Coronary artery (tissue), 2 donors: ENCODE measurements at regions not wholly inside any gene's neighbourhood (a gene's known extent, or its start where the extent isn't known, plus 50 kb on each side); places are given as distances from the start of the nearest gene placed in this dataset.

Experiments used
- DNase-seq: peaks from one replicate; pipeline ENCODE4 v3.0.0-alpha.2; 2017; ENCODE audit warnings: low spot score
- H3K27ac ChIP-seq, 2 donors: fragments of 200-600 bp; sonication (generic); one replicate each; pipeline ENCODE4 v1.5.1; 2016 to 2019
- H3K4me3 ChIP-seq: fragments of 200-600 bp; sonication (generic); 2 replicates; pipeline ENCODE4 v1.5.1; 2016; ENCODE audit warnings: mild to moderate bottlenecking, moderate library complexity
- TF ChIP-seq, protein P1 (sequence below): fragments of 200-600 bp; sonication (generic); IDR thresholded peaks from one replicate; pipeline ENCODE4 v1.5.1; 2019; ENCODE audit warnings: antibody characterized with exemption

DNA sequence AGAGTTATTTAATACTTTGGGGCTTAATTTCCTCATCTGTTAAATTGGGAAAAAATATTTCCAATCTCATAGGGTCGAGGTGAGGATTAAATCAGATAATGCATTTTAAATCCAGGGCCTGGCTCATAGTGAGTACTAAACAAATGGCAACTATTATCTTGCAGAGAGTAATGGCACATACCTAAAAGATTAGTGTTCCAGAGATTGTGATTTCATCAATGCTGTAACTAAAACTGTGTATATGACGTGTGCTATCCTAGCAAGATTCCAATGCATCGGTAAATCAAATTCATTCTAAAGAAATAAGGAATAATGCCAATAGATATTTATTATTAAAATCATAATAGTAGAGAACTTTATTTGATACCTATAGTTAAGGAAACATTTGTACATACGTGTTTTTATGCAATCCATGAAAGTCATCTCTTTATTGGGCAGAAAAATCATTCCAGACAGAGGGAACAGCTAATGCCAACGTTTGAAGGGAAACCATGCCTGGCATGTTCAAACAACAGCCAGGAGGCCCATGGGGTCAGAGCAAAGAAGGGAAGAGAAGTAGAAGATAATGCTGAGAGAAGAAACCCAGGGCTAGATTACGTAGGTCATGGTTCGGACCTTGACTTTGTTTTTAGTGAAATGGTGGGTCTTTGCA is 174.8 kb upstream of the AGR3 start:
- Histone ChIP-seq H3K27ac (no peak overlapping the region), H3K4me3 (no peak overlapping the region)
- TF ChIP-seq, protein P1, sequence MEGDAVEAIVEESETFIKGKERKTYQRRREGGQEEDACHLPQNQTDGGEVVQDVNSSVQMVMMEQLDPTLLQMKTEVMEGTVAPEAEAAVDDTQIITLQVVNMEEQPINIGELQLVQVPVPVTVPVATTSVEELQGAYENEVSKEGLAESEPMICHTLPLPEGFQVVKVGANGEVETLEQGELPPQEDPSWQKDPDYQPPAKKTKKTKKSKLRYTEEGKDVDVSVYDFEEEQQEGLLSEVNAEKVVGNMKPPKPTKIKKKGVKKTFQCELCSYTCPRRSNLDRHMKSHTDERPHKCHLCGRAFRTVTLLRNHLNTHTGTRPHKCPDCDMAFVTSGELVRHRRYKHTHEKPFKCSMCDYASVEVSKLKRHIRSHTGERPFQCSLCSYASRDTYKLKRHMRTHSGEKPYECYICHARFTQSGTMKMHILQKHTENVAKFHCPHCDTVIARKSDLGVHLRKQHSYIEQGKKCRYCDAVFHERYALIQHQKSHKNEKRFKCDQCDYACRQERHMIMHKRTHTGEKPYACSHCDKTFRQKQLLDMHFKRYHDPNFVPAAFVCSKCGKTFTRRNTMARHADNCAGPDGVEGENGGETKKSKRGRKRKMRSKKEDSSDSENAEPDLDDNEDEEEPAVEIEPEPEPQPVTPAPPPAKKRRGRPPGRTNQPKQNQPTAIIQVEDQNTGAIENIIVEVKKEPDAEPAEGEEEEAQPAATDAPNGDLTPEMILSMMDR, result no peak
- DNase-seq, result no peak

DNA sequence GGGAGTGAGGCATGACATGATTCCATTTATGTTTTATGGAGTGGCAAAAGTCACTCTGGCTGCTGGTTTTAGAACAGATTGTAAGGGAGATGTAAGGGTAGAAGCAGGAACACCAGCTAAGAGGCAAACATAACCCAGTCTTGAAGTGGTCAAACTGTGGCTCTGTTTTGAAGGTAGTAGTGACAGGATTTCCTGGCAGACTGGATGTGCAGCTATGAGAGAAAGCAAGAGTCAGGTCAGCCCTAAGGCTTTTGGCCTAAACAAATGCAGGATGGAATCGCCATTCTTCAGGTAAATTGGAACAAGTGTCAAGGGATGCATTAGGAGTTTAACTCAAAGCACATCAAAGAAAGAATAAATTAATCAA is 175.3 kb upstream of the AGR3 start:
- no peak overlapping the region for H3K4me3 ChIP-seq
- no peak for DNase-seq
- TF ChIP-seq, protein P1, result no peak
- no peak overlapping the region for H3K27ac ChIP-seq

DNA sequence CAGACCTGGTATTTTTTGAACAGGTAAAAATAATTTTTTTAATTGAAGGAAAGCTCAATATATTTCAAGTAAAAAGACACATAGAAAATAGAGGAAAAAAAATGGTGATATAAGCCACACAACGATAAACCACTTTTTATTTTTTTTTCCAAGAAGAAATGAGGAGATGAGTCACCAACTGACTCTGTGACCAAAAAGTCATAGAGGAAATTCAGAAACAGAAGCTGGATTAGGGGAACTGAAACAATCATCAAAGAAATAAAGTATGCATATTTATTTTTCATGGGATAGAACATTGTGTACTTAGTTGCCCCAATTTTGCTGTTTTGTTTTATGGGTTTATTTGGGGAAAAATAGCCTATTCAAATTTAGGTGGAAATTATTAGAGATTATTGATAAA is 176.8 kb upstream of the AGR3 start:
- Histone ChIP-seq H3K27ac (no peak overlapping the region), H3K4me3 (no peak overlapping the region)
- TF ChIP-seq, protein P1, result no peak
- no peak for DNase-seq

DNA sequence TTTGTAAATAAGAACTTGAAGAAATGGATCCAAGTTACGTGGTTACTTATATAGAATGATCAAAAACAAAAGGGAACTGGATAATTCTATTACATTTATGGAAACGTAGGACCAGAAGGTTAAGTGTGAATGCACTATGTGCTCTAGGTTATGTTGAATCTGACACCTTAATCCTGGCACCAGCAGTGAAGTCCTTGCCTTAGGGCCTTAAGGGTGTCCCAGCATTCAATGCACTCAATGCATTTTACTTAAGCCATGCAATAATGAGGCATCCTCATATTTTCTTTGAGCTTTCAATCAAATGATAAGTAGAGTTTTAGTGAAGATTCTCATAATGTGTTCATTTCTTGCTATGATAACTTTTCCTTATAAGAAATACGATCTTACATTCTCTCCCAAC is 178.3 kb upstream of the AGR3 start:
- no peak for DNase-seq
- TF ChIP-seq, protein P1, result no peak

DNA sequence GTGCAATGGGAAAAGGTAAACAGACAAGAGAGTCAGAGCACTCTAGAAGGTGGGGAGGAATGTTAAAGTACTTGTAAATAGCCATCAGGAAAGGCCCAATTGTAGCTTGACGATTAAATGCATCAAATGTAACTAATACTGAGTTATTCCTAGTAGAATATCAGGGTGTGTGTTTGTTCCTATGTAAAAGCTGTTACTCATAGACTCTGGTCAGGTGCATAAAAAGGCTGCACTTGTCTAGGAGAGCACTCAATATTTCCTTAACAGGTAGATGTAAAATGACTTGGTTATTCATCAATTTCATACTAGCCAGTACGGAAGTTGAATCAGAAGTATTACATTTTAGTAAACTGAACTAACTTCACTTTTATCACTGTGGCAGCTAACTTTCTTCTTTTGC is 179.7 kb upstream of the AGR3 start:
- Histone ChIP-seq H3K4me3 (no peak overlapping the region), H3K27ac (no peak overlapping the region)
- DNase-seq, result no peak
- TF ChIP-seq, protein P1, result no peak

More for the DNA sequence above, 178.3 kb upstream of the AGR3 start:
- Histone ChIP-seq H3K27ac (no peak overlapping the region), H3K4me3 (no peak overlapping the region)

DNA sequence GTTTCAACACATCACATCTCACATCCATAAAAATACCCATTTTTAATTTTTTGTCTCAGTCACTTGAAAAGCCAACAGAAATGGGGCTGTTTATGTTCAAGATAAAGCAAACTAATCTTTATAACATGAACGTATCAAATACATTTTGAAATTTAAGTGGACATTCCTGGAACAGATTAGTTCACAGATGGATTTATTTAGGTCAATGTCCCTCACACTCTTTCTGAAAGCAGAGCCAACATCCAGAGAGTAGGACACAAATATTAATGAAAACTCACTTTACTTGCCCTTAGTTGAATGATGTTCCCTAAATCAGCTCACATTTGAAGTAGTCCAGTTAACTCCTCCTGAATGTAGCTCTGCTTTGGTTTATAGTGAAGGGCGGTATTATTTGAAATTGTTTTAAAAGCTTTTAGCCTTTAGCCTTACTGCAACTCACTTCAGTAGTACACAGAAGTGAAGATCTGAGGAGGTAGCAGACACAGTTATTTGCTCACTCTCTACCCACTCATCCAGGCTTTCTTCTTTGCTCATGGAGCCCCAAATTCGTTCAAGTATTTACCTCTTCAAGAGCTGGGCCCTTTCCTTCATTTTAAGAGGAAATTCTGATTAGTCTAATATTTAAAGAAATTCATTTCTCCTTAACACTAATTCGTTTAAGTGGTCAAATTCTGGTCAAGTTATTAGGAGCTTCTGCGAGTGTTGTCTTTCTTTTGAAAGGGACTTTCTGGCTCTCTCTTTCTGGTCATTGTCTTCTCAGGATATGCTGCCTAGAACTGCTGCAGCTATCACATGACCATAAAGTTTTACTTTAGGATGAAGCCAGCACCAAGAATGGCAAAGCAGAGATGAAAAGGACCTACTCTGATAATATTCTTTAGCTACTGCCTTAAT is 180.6 kb upstream of the AGR3 start:
- TF ChIP-seq, protein P1, result no peak
- Histone ChIP-seq H3K27ac (no peak overlapping the region), H3K4me3 (no peak overlapping the region)
- no peak for DNase-seq

DNA sequence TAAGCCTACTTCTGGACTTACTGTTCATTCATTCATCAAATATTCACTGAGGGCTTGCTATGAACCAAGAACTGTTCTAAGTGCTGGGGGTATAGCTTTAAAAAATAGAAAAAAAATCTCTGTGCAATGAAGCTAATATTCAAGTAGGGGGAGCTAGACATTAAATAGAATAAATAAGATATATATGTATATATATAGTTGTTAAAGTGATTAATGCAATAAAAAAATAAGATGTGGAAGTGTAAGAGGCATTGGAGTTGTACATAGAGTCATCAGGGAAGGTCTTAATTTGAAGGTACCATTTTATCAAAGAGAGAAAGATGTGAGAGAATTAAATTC is 181.2 kb upstream of the AGR3 start:
- TF ChIP-seq, protein P1, result no peak
- no peak overlapping the region for H3K4me3 ChIP-seq
- DNase-seq, result no peak
- no peak overlapping the region for H3K27ac ChIP-seq
